Transverse colon (tissue), 4 donors: ENCODE measurements at regions not wholly inside any gene's neighbourhood (a gene's known extent, or its start where the extent isn't known, plus 50 kb on each side); places are given as distances from the start of the nearest gene placed in this dataset.

Source experiments
- EP300 ChIP-seq: sonication (generic); formaldehyde crosslinking; IDR thresholded peaks from one replicate; pipeline ENCODE4 v1.6.1; 2017; ENCODE audit warnings: antibody characterized with exemption, low read depth
- POLR2A ChIP-seq: fragments of 450-650 bp; IDR thresholded peaks from one replicate; pipeline ENCODE4 v1.6.1; 2016; ENCODE audit warnings: antibody characterized with exemption, mild to moderate bottlenecking, moderate library complexity
- POLR2AphosphoS5 ChIP-seq, 3 donors: sonication (generic); formaldehyde crosslinking; IDR thresholded peaks; one replicate each; pipeline ENCODE4 v1.6.1; 2016; ENCODE audit warnings: antibody characterized with exemption in 3 of 3
- TF ChIP-seq, protein P1 (sequence below), 5 experiments: fragments of 200-600 bp in 3 of 5; fragments of 450-650 bp in 2 of 5; sonication (generic) in 3 of 5; IDR thresholded peaks; 1 replicate in 2 of 5; 2 replicates in 3 of 5; pipeline ENCODE4 v1.5.1; 2016 to 2017; ENCODE audit warnings: antibody characterized with exemption in 5 of 5, inconsistent platforms in 3 of 5, mild to moderate bottlenecking in 2 of 5, moderate library complexity in 1 of 5

DNA sequence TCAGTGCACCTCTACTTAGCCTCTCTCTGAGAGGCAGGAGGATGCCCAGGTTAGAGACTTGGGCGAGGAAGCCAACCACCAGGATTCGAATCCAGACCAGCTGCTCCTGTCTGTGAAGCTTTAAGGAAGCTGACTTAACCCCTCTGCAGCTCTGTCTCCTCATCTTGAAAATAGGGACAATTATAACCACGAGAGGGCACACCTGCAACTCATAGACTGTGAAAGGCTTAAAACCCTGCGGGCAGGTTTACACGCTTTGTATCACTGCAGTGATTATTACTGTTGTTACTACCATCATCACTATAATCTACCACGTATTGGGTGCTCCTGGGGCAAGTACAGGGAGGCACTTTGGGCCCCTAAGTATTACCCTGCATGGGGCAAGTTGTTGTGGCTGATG is 379.8 kb downstream of the VRK1 start:
- TF ChIP-seq, protein P1, sequence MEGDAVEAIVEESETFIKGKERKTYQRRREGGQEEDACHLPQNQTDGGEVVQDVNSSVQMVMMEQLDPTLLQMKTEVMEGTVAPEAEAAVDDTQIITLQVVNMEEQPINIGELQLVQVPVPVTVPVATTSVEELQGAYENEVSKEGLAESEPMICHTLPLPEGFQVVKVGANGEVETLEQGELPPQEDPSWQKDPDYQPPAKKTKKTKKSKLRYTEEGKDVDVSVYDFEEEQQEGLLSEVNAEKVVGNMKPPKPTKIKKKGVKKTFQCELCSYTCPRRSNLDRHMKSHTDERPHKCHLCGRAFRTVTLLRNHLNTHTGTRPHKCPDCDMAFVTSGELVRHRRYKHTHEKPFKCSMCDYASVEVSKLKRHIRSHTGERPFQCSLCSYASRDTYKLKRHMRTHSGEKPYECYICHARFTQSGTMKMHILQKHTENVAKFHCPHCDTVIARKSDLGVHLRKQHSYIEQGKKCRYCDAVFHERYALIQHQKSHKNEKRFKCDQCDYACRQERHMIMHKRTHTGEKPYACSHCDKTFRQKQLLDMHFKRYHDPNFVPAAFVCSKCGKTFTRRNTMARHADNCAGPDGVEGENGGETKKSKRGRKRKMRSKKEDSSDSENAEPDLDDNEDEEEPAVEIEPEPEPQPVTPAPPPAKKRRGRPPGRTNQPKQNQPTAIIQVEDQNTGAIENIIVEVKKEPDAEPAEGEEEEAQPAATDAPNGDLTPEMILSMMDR (IDR thresholded peaks at IDR 0.05) = no peak
- TF ChIP-seq POLR2A (no peak), EP300 (no peak), POLR2AphosphoS5 (IDR thresholded peaks at IDR 0.05) (no peak)
